ENCODE measurements at regions not wholly inside any gene's neighbourhood (a gene's known extent, or its start where the extent isn't known, plus 50 kb on each side); places are given as distances from the start of the nearest gene placed in this dataset.

- TF ChIP-seq POLR2A (IDR thresholded peaks at IDR 0.05): no peak
- TF ChIP-seq, protein P1, sequence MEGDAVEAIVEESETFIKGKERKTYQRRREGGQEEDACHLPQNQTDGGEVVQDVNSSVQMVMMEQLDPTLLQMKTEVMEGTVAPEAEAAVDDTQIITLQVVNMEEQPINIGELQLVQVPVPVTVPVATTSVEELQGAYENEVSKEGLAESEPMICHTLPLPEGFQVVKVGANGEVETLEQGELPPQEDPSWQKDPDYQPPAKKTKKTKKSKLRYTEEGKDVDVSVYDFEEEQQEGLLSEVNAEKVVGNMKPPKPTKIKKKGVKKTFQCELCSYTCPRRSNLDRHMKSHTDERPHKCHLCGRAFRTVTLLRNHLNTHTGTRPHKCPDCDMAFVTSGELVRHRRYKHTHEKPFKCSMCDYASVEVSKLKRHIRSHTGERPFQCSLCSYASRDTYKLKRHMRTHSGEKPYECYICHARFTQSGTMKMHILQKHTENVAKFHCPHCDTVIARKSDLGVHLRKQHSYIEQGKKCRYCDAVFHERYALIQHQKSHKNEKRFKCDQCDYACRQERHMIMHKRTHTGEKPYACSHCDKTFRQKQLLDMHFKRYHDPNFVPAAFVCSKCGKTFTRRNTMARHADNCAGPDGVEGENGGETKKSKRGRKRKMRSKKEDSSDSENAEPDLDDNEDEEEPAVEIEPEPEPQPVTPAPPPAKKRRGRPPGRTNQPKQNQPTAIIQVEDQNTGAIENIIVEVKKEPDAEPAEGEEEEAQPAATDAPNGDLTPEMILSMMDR (IDR thresholded peaks at IDR 0.05): no peak
Measured at GRCh38 chr12:105569886-105570285, 239.4 kb downstream of the C12orf75 start.

Data from uterus (tissue), 2 donors.